Right atrium auricular region (tissue), 2 donors: ENCODE measurements at regions not wholly inside any gene's neighbourhood (a gene's known extent, or its start where the extent isn't known, plus 50 kb on each side); places are given as distances from the start of the nearest gene placed in this dataset.

Experiments used
- DNase-seq: peaks from one replicate; pipeline ENCODE4 v3.0.0-alpha.2; 2019; ENCODE audit warnings: low spot score
- H3K27ac ChIP-seq, 2 donors: fragments of 200-600 bp; sonication (generic); 1 replicate in 1 of 2; 2 replicates in 1 of 2; pipeline ENCODE4 v1.5.1; 2016 to 2019
- H3K27me3 ChIP-seq, 2 donors: fragments of 200-600 bp; sonication (generic); one replicate each; pipeline versions ENCODE4 v1.5.1 to v1.6.0; 2017 to 2019
- H3K36me3 ChIP-seq: fragments of 200-600 bp; sonication (generic); one replicate; pipeline ENCODE4 v1.5.1; 2016
- H3K4me1 ChIP-seq, 2 donors: fragments of 200-600 bp; sonication (generic); one replicate each; pipeline versions ENCODE4 v1.5.1 to v1.6.0; 2017 to 2019
- H3K4me3 ChIP-seq, 2 donors: fragments of 200-600 bp; sonication (generic); 1 replicate in 1 of 2; 2 replicates in 1 of 2; pipeline ENCODE4 v1.5.1; 2017 to 2019; ENCODE audit warnings: mild to moderate bottlenecking in 1 of 2, moderate library complexity in 1 of 2
- H3K9me3 ChIP-seq, 2 donors: fragments of 200-600 bp; sonication (generic); one replicate each; pipeline ENCODE4 v1.5.1; 2019
- CTCF ChIP-seq, 2 donors: fragments of 200-600 bp; sonication (generic); IDR thresholded peaks; one replicate each; pipeline ENCODE4 v1.5.1; 2019; ENCODE audit warnings: antibody characterized with exemption in 2 of 2

- peaks cover 0 to 3% of the 10 kb centered on the region in 2 donors for H3K27me3 ChIP-seq
- no peaks in the 10 kb centered on the region for H3K36me3 ChIP-seq
- H3K27ac ChIP-seq = no peak overlapping the region
- no peak overlapping the region for H3K4me3 ChIP-seq
- DNase-seq = no peak
- no peaks in the 10 kb centered on the region for H3K4me1 ChIP-seq
- TF ChIP-seq CTCF (IDR thresholded peaks at IDR 0.05) = no peak
- H3K9me3 ChIP-seq = peaks cover 0 to 16% of the 10 kb centered on the region in 2 donors
Observed at GRCh38 chr1:30291526-30291925, 431.9 kb downstream of the MATN1 start.

GRCh38 chr1:30290581-30290980 is 432.8 kb downstream of the MATN1 start:
- peaks cover 0 to 16% of the 10 kb centered on the region in 2 donors for H3K9me3 ChIP-seq
- H3K27me3 ChIP-seq = peaks cover 0 to 3% of the 10 kb centered on the region in 2 donors
- DNase-seq = peak; percentile 32
- no peak overlapping the region for H3K27ac ChIP-seq
- H3K4me1 ChIP-seq = no peaks in the 10 kb centered on the region
- no peaks in the 10 kb centered on the region for H3K36me3 ChIP-seq
- no peak overlapping the region for H3K4me3 ChIP-seq
- TF ChIP-seq CTCF (IDR thresholded peaks at IDR 0.05) = no peak

DNA sequence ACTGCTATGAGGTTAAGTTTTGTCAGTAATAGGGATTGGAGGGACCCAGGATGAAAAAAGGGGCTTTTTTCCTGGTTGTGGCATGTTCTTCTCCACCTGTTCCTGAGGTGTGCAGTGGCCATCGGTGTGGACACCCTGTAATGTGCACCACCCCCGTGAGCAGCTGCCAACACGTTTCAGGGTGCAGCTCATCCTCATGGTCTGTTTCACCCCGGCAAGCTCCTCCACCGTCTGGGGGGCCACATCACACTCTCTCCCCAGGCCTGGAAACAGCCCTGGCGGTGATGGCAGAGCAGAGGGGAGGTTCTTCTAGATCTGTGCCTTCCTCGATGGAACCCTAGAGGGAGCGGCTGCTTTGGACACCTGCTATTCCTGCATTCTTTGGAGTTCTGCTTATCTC is 435.4 kb downstream of the MATN1 start:
- Histone ChIP-seq H3K27ac (no peak overlapping the region), H3K27me3 (peaks cover 0 to 3% of the 10 kb centered on the region in 2 donors), H3K36me3 (no peaks in the 10 kb centered on the region), H3K4me3 (no peak overlapping the region), H3K4me1 (no peaks in the 10 kb centered on the region), H3K9me3 (peaks cover 0 to 3% of the 10 kb centered on the region in 2 donors)
- no peak for TF ChIP-seq CTCF (IDR thresholded peaks at IDR 0.05)
- no peak for DNase-seq

DNA sequence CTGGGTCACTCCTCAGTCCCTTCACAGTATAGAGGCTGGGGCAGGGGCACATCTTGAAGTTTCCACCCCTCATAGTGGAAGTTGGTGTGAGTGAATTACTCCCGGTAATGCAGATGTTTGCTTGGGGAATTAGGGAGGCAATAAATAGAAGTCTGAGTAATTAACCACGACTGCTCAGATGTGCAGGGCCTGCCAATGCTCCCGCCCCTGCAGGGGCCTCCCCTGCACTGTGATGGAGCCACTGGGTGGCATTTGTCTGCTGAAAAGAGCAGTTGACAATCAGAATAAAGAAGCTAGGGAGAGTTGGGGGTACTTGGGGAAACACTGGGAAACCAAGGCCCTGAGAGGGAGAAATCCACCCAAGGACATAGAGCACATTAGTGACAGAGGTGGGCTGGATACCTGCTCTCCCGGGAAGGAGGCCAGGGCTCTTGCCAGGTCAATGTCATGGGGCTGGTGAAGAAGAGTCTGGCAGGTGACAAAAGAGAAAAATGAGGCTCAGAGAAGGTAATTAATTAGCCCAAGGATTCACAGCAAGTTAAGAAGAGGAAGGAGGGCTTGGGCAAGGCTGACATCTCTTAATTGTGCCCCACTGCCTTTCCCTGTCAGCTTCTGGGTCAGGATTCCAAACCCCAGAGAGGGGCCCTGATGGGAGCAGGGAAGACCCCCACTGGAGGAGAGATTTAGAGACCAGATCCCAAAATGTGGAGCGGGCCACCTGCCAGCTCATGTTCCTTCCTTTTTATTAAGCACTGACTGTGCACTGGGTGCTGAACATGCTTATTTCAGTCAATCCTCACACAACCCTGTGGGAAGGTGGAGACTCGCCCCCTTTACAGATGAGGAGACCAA is 436.2 kb downstream of the MATN1 start:
- no peak for TF ChIP-seq CTCF (IDR thresholded peaks at IDR 0.05)

DNA sequence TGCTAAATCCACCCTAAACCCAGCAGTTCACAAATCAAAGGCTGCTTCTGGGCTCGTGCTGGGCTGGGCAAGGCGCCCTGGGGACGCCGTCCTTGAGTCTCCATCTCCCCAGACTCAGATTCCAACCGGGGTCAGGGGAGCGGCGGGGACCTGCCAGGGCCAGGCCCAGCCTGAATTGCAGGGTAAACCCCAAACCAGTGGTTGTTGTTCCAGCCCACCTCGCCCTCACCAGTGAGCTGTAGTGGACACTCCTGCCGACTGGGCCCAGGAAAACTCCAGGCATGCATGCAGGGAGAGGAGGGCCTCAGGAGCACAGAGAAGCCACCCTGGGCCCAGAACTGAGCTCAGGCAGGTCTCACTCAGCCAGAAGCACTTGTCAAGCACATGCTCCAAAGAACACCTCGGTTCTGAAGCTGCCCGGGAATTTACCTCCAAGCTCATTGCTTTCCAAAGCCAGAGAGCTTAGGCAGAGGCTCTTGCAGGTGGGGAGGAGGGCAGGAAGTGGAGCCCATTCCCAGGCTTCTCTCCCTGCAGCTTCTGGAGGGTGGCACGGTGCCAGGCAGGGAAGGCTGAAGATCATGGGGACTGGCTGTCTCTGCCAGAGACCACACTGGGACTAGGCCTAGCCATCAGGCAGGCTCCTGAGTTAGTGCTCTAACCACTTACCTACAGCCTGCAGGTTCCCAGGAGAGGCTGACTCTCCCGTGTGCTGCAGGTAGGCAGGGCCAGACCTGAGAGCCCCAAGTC is 437.0 kb downstream of the MATN1 start:
- no peaks in the 10 kb centered on the region for H3K4me1 ChIP-seq
- H3K27ac ChIP-seq = no peak overlapping the region
- peak; percentile 53 for DNase-seq

More for the DNA sequence above, 436.2 kb downstream of the MATN1 start:
- peak; percentile 16 for DNase-seq
- no peaks in the 10 kb centered on the region for H3K36me3 ChIP-seq
- H3K27me3 ChIP-seq = peaks cover 0 to 3% of the 10 kb centered on the region in 2 donors
- H3K4me3 ChIP-seq = no peak overlapping the region
- H3K27ac ChIP-seq = no peak overlapping the region
- no peaks in the 10 kb centered on the region for H3K4me1 ChIP-seq
- no peaks in the 10 kb centered on the region for H3K9me3 ChIP-seq

More for the DNA sequence above, 437.0 kb downstream of the MATN1 start:
- no peak overlapping the region for H3K4me3 ChIP-seq
- no peaks in the 10 kb centered on the region for H3K27me3 ChIP-seq
- H3K9me3 ChIP-seq = no peaks in the 10 kb centered on the region
- no peaks in the 10 kb centered on the region for H3K36me3 ChIP-seq
- no peak for TF ChIP-seq CTCF (IDR thresholded peaks at IDR 0.05)
